GM19324 (cell line): ENCODE measurements at regions not wholly inside any gene's neighbourhood (a gene's known extent, or its start where the extent isn't known, plus 50 kb on each side); places are given as distances from the start of the nearest gene placed in this dataset.
A peak's percentile ranks its signal among the peaks of the same experiment; 100 is the strongest.

Source experiments
- ATAC-seq: cut with Tn5 transposase; IDR thresholded peaks from one replicate; pipeline ENCODE4 v1.9.1; 2021; ENCODE audit warnings: mild to moderate bottlenecking, moderate library complexity; ENCODE audit not compliant: unreplicated experiment, low FRiP score

DNA sequence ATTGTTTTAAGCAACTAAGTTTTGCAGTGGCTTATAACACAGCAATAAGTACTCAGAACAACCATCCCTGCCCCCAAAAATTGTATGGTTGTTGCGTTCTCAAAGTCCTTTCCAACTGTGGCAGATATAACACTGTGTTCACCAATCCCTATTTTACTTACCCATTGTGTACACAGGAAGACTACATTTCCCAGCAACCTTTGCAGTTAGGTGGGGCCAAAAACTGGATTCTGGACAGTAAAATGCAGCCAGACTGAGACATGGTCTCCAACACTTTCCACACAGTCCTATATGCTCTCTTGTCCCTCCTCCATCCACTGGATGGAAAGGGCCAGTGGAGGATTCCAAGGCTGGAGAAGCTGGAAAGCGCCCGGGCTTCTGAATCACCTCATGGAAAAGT, 523.6 kb downstream of the BCOR start:
- no peak for ATAC-seq

DNA sequence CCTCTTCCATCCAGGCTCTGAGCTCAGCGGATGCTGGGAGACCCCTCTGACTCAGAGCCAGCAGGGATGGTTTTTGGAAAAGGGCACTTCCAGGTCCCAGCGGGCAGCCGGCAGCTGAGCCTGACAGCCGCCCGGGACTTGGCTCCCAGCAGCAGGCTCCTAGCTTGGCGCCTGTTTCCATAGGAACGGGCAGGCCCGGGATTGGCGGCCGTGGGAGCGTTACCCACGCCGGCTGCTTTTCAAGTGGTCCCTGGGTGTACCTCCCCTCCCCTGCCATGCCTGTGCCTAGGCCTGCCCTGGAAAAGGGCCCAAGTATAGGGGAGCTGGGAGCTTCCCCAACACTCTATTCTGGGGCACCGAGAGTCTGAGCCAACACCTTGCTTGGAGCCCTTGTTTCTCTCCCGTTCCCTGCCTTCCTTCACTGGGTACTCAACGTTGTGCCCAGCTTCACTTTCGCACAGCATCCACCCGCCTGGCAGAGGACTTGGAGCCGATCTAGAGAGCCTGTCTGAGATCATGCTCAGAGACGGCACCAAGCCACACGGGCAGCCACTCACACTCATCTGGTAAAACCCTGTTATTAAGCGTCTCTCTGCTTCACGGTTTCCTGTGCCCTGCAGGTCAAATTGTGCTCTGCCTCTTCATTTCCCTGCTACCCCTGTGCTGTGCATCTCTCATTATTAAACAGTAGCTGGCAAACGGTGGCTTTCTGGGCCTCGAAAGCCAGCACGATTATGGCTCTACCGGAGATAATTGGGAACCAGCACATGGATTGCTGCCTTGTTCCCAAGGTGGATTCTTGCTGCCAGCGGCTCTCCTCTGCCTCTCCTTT, 521.5 kb downstream of the BCOR start:
- ATAC-seq: no peak

DNA sequence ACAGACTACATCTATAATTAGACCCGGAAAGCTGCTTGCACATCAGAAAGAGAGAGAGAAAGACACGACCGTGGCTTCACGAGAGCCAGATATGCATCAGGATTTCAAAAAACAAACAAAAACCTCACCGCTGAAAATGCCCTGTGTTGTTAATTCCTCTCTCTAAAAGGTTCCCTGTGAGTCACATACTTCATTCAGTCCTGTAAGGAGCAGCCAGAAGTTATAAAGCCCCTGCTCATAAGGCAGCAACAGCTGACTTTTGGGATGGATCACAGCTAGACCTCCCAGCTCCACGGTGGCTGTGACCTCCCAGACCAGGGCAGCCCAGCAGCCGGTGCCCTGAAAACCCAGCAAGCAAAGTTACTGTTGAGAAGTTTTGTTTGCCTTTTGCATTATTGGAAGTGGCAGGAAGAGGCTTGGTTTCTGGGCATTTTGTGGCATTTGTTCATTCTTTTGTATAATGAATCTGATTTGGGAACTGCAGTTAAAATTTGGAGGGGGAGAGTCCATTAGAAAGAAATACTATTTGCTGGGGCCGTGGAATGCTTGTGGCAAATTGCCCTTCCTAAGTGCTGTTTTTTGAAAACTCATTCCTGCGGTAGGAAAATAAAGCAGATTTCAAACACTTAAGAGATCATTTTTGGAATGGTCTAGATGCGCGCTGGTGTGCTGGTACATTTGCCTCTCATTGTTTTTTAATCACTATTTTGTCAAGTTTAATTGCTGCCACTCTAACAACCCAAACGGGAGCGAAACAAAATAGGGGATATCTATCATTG, 520.4 kb downstream of the BCOR start:
- no peak for ATAC-seq

DNA sequence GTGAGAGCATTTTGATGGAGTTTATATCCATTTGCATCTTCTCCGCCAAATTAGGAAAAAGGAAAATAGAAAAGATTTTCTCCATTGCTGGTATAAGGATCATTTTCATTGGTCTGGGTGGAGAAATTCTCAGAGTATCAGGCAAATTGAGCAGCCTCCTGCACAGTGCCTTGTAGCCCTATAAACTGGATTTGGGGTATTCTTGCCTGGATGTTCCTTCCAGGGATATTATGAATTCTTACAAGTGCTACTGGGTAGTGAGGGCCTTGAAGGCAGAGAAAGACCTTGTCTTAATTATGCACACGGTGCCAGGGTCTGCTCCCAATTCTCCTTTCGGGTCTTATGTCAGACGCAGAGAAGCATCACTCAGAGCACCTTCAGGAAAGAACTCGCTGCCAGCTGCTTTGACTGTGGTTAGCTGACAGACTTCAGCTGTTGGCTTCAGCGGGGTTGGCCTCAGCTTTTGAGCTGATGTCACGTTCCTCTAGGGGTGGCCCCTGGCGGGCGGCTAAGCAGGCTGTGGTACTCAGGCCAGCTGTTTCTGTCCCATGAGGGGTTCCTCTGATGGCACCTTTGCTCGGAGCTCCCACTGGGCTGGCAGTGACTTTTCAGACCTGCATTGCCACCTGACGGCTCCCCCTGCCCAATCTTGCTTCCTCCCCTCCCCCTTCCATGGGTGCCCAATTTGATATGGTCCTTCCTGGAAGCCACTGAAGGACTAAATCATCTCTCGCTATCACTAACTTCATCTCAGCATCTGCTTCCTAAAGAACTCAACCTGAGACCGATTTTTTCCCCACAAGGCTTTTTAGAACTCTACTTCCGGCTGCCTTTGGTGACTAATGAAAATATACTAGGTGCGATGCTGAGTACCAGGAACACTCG, 519.5 kb downstream of the BCOR start:
- ATAC-seq: peak; percentile 81

DNA sequence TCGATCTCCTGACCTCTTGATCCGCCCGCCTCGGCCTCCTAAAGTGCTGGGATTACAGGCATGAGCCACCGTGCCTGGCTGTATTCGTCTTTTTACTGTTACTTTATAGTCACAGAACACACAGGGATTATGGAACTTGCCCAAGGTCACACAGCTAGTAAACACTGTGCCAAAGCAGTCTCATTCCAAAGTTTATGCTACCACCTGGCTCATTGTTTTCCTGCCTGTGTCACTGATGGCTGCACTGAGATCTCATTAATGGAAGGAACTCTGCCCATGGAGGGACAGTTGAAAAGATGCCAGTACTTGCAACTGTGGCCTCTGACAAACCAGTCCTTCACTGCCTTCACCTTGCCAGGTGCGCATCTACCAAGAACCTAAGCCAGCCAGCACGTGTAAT, 517.7 kb downstream of the BCOR start:
- ATAC-seq: no peak

DNA sequence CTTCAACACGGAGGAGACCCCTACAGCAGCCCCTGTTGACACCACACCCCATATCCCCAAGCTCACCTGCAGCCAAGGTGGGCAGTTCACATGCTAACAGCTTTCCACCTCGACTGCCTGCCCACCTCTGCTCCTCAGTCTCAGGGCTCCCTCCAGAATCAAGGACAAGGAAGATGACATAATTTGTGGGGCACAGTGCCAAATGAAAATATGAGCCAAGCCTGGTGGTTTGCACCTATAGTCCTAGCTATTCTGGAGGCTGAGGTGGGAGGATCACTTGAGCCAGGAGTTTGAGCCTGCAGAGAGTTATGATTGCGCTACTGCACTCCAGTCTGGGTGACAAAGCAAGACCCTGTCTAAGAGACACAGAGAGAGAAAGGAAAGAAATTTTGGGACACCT, 516.3 kb downstream of the BCOR start:
- ATAC-seq: no peak

DNA sequence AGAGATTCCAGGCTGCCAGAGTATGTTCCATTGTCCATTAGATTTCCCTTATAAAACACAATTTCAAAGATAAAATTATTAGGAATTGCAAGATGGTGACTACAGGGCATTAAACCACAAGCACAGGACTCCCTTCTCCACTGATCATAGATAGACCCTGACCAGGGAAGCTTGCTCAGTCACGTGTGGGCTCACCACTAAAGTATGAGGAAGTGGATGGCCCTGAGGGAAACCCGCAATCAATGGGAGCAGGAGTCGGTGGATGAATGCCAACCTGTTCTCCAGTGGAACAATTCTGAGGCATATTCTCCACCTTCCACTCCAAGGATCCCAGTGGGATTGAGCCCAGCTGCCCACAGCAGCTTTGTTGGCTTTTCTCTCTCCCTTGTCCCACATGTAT, 515.7 kb downstream of the BCOR start:
- ATAC-seq: no peak

DNA sequence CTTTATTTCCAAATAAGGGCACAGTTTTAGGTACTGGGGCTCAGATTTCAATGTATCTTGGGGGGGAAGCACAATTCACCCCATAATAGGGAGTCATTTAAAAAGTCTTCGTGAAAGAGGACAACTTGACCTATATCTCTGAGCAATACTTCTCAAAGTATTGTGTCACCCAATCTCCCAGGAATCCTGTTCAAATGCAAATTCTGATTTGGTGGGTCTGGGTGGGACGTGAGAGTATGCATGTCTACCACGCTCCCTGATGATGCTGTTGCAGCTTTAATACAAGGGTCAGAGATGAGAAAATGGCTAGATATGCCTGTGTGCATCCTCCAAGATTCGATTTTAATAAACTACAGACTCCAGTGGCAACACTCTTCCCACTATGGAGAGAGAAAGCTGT, 514.8 kb downstream of the BCOR start:
- no peak for ATAC-seq

DNA sequence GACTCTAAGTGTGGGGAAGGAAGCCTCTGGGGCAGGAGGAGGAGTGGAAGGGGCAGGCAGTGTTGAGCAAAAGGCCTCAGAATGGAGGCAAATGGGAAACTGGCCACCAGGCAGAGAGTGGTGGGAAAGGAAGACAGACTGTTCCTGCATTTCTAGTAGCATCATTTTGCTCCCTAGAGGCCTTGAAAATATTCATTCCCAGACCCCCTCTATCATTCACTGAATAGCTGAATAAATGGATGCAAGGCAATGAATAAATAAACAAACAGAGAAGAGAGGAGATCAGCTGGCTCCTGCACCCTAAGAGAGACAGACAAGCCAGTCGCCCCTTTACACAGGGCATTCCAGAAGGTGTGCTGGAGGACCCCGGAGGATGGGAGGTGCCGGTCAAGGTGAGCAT, 511.9 kb downstream of the BCOR start:
- no peak for ATAC-seq

DNA sequence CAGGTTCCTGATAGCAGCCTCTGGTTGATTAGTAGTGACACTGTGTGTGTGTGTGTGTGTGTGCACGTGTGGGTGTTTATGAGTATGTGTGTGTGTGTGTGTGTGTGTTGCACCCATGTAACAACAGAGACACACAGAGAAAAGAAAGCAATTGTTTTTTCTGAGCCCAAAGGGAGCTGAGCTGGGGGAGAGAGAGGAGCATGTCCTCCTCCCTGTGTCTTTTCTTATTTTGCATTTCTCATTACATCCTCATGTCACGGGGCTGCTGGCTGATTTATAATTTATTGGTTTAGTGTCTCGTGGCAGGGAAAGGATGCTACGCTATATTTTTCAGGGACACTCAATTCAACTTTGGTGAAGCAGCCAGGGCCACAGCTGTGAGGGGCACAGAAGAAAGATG, 511.4 kb downstream of the BCOR start:
- ATAC-seq: no peak

DNA sequence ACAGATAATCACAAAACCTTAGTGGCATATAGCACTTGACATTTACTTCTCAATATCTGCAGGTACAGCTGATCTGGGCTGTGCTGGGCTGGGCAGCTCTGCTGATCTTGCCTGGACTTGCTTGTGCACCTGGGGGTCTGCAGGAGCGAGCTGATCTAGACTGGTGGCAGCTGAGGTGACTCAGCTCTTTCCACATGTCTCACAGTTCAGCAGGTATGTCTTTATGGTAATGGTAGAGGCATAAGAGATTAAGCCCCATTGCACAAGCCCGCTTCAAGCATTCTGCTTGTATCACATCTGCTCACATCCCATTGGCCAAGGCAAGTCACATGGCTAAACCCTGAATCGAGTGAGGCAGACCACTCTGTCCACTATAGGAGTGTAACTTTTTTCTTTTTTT, 506.7 kb downstream of the BCOR start:
- ATAC-seq: no peak

DNA sequence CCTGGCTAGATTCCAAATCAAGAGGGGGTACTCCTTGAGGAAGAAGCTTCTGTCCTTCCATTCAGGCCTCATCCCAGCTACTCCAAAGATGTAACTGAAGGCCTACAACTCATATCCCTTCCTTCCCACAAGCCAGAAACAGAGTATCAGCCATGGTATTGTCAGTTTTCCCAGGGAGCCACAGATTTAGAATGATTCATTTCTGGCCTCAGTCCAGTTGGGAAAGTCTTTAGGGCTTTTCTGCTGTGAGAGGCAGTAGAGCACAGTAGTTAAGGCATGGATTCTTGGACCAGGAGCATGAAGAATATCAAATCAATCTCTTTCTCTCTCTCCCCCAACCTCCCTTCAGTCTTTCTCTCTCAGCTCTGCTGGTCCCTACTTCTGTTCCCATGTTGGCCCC, 505.0 kb downstream of the BCOR start:
- no peak for ATAC-seq

DNA sequence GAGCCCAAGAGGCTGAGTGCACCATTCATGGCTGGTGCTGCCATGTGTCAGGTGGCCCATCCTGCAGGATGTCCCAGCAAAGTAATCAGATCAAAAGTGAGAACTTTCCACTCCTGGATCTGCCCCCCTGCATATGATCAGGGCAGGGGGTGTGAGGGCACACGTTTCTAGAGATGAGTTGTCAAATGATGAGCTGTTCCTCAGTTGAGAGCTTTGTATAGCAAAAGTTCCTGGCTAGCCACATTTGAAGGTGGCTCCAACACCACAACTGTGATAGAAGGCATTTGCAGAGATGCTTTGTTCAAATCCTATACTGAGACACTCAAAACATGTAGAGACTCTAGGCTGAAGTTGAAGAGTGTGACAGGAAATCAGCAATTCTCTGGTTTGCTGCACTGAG, 501.8 kb downstream of the BCOR start:
- ATAC-seq: no peak

DNA sequence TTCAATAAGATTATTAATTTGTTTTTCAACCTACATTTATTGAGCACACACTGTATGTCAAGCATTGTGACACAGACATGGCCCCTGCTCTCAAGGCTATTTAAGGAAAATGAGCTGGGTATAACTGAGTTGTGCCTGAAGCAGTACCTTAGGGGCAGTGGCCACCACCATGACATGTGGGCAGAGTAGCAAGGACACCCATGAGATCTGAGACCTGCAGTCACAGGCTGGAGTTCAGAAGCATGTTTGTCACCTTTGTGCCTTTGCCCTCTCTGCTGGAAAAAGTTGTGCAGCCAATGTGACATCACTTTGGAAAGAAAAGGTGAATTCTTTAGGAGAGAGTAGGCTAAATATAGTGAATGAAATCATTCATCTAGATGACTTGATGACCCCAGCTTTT, 501.3 kb downstream of the BCOR start:
- no peak for ATAC-seq

DNA sequence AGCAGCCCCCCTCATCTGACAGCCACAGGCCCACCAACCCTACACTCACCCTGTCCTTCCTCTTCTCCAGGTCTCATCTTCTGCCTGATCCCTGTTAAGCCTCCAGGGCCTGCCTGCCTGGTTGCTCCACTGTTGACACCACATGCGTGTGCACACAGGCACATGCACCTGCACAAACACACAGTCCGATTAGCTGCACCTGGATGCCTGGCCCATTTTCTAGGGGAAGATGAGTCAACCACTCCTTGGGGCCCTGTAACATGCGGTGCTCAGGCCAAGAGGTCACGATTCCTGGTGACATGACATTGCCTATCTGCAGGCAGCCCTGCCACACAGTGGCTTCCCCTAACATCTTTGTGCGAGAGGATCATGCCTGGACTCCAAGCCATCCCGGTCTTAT, 498.4 kb downstream of the BCOR start:
- no peak for ATAC-seq

DNA sequence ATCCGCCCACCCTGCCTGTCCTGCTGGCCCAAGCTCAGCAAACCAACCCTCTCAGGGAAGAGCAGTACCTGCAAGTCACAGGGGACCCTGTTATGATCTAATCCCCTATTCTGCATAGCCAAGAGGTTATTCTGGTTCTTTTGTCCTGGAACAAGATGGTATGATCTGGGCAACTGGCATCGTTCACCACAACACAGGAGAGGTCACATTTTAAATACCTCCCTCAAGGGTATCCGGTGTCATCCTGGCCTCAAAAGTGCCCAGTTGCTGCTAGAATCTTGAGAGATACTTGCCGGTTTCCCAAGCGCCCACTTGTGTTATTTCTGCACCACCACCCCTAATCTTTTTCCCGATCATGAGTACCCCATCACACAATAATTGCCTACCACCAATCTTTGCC, 497.5 kb downstream of the BCOR start:
- no peak for ATAC-seq

DNA sequence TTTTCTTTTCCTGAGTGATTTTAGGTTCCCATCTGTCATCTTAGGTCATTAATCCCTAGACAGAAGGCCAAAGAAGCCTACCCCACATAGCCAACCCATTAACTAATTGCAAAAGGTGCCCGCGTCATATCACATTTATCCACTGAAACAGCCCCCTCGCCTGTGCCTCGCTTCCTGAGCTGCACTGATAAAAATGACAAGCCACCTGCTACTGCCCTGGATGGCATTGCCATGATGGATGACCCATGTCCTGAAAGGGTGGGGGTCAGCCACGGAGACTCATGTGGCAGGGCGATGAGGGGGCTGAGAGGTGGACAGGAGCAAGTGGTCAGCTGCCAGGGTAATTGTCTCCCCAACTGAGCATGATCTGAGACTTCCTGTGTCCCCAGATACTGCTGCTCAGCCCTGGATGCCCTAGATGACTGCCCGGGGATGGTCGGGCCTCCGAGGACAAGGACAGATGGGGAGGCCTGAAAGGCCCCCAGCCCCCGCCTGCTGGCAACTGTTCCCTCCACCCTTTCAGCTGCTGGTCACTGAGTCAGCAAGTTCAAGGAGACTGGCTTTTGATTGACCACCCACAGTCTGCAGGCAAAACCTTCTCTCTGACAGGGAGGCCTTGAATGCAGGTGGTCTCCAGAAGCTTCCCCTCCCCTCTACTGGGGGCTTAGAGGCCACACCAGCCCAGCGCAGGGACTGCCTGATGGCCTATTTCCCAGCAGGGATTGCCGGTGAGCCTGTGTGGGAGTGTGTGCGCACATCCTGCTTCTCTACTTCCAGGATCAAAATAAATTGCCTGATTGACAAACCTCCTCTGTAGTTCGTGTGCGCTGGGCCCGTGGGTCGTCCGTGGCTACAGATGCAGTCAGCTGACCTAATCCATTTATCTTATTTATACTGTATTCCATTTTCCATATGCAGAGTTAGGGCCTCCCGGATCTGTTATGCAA, 496.3 kb downstream of the BCOR start:
- ATAC-seq: no peak

DNA sequence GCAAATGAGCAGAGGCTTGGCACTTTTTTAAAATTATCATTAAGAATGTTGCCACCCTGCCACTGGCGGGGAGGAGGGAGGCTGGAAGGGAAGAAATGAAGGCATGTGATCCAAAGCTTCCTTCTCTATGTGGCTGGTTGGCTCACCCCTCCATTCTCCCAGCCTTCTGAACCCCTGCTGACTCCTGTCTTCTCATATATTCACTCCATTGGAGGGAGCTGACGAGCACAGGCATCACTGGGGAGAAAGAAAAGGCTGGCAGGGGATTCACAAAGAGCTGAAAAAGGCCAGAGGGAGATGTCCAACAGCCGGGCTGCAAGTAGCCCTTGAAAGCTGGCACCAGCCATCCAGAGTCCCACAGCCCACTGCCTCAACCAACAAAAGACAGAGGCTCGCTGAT, 495.6 kb downstream of the BCOR start:
- ATAC-seq: no peak

DNA sequence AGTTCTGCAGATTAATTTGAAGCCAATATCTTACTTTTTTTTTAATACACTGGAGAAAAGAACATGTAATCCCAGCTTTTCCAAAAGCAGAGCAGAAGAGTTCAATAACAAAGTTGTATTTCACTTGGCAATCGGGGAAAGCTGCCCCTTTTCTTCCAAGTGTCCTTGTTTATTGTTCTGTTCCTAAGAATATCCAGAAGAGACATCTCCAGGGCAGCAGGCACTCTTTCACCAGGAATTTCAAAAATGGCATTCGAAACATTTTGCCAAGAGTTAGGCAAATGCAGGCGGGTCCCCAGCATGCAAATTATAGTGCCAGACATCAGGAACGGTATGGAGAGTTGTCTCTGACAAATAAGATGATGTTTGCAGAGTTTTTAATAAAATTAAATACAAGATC, 494.5 kb downstream of the BCOR start:
- ATAC-seq: no peak

DNA sequence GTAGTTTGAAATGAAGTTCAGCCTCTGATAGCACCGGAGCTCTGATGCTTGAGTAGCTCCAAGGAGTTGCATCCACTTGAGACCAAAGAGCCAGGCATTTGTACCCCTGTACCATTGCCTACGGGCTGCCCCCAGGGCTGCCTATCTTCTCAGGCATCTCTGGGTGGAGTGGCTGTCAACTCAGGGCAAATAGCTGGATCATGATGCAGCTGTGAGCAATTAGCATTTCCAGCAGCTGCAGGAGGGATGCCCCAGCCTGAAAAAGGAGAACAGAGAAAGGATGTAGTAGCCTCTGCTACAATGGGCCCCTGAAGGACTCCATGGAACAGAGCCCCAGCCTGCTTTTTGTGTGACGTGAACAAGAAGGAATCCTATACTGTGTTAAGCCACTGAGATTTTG, 492.6 kb downstream of the BCOR start:
- ATAC-seq: no peak
